OCI-LY3 (cell line): ENCODE measurements at regions not wholly inside any gene's neighbourhood (a gene's known extent, or its start where the extent isn't known, plus 50 kb on each side); places are given as distances from the start of the nearest gene placed in this dataset.

Experiments
- EZH2phosphoT487 ChIP-seq: fragments of 200-600 bp; shearing (Covaris generic); IDR thresholded peaks from 2 replicates; pipeline ENCODE4 v1.6.1; 2018; ENCODE audit warnings: antibody characterized with exemption, mixed run types, low read depth
- TF ChIP-seq, protein P1 (sequence below): fragments of 200-600, 300-600 bp; sonication (generic); IDR thresholded peaks from 2 replicates; pipeline ENCODE4 v1.5.1; 2014; ENCODE audit warnings: antibody characterized with exemption, low read length, low read depth

DNA sequence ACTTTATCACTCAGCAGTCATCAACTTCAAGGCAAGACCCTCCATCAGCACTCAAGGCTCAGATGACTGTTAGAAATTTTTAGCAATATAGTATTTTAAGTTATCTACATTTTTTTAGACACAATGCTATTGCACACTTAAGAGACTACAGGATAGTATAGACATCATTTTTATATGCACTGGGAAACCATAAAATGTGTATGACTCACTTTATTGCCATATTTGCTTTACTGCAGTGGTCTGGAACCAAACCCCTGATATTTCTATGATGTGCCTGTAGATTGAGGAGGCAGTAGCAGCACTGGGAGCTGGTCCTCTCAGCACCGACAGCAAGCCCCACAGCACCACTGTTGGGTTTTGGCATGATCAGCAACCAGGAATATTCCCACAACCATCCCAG lies 264.8 kb upstream of the HNRNPA3 start:
- TF ChIP-seq, protein P1, sequence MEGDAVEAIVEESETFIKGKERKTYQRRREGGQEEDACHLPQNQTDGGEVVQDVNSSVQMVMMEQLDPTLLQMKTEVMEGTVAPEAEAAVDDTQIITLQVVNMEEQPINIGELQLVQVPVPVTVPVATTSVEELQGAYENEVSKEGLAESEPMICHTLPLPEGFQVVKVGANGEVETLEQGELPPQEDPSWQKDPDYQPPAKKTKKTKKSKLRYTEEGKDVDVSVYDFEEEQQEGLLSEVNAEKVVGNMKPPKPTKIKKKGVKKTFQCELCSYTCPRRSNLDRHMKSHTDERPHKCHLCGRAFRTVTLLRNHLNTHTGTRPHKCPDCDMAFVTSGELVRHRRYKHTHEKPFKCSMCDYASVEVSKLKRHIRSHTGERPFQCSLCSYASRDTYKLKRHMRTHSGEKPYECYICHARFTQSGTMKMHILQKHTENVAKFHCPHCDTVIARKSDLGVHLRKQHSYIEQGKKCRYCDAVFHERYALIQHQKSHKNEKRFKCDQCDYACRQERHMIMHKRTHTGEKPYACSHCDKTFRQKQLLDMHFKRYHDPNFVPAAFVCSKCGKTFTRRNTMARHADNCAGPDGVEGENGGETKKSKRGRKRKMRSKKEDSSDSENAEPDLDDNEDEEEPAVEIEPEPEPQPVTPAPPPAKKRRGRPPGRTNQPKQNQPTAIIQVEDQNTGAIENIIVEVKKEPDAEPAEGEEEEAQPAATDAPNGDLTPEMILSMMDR = no peak
- no peak for TF ChIP-seq EZH2phosphoT487
